Endodermal cell (in vitro differentiated cells): ENCODE measurements at regions not wholly inside any gene's neighbourhood (a gene's known extent, or its start where the extent isn't known, plus 50 kb on each side); places are given as distances from the start of the nearest gene placed in this dataset.

Source experiments
- DNase-seq: peaks from one replicate; pipeline ENCODE4 v3.0.0-alpha.2; 2017
- H3K27ac ChIP-seq: 2 replicates; pipeline ENCODE4 v1.5.1; 2013; ENCODE audit warnings: mild to moderate bottlenecking, low read depth, low read length, moderate library complexity
- H3K27me3 ChIP-seq: 2 replicates; pipeline ENCODE4 v1.6.1; 2013; ENCODE audit warnings: mild to moderate bottlenecking, low read length, moderate library complexity; ENCODE audit not compliant: insufficient read depth, control insufficient read depth, poor library complexity, severe bottlenecking
- H3K36me3 ChIP-seq: 2 replicates; pipeline ENCODE4 v1.7.0; 2013; ENCODE audit warnings: mild to moderate bottlenecking, low read length, moderate library complexity; ENCODE audit not compliant: control insufficient read depth, insufficient read depth
- H3K4me1 ChIP-seq: one replicate; pipeline ENCODE4 v1.7.0; 2013; ENCODE audit warnings: low read length; ENCODE audit not compliant: control insufficient read depth, insufficient read depth
- H3K4me3 ChIP-seq: 2 replicates; pipeline ENCODE4 v1.5.1; 2013; ENCODE audit warnings: mild to moderate bottlenecking, low read length, moderate library complexity
- H3K9ac ChIP-seq: 2 replicates; pipeline ENCODE4 v1.6.1; 2013; ENCODE audit warnings: mild to moderate bottlenecking, low read length, moderate library complexity; ENCODE audit not compliant: poor library complexity, severe bottlenecking; ENCODE audit errors: extremely low read depth
- H3K9me3 ChIP-seq: 2 replicates; pipeline ENCODE4 v1.6.1; 2013; ENCODE audit warnings: mild to moderate bottlenecking, low read length, moderate library complexity; ENCODE audit not compliant: control insufficient read depth
- H3K27ac Mint-ChIP-seq: 2 replicates; pipeline ENCODE4 v1.8.0; 2020; ENCODE audit warnings: mixed read lengths
- H3K27me3 Mint-ChIP-seq: 2 replicates; pipeline ENCODE4 v1.8.0; 2021; ENCODE audit warnings: mild to moderate bottlenecking, mixed read lengths; ENCODE audit not compliant: insufficient read depth
- H3K36me3 Mint-ChIP-seq: 2 replicates; pipeline ENCODE4 v1.8.0; 2020; ENCODE audit warnings: low read depth, mixed read lengths
- H3K4me1 Mint-ChIP-seq: 2 replicates; pipeline ENCODE4 v1.8.0; 2020; ENCODE audit warnings: mixed read lengths
- H3K4me3 Mint-ChIP-seq: 2 replicates; pipeline ENCODE4 v1.8.0; 2020; ENCODE audit warnings: mild to moderate bottlenecking, moderate library complexity, mixed read lengths
- H3K9me3 Mint-ChIP-seq: 2 replicates; pipeline ENCODE4 v1.8.0; 2020; ENCODE audit warnings: mild to moderate bottlenecking, mixed read lengths
- CTCF ChIP-seq: fragments of 200-600 bp; sonication (generic); conservative IDR thresholded peaks from 2 replicates; pipeline ENCODE4 v1.5.0; 2021; ENCODE audit warnings: antibody characterized with exemption, mild to moderate bottlenecking
- WGBS, 2 experiments: methylation state at CpG; one replicate each; pipeline versions ENCODE4 v1.1.5 to v1.1.7; 2013; ENCODE audit warnings: missing lambda C conversion rate in 2 of 2, mixed read lengths in 1 of 2; ENCODE audit not compliant: insufficient coverage in 1 of 2, insufficient read length in 1 of 2; 5-methylcytosine and 5-hydroxymethylcytosine counted together

- Histone ChIP-seq H3K36me3 (no peaks in the 10 kb centered on the region), H3K9ac (no peak overlapping the region), H3K4me1 (peaks cover 3% of the 10 kb centered on the region), H3K27ac (no peak overlapping the region), H3K4me3 (no peak overlapping the region), H3K9me3 (no peaks in the 10 kb centered on the region), H3K27me3 (peaks cover 16% of the 10 kb centered on the region)
- Mint-ChIP-seq H3K4me3 (no peak overlapping the region), H3K27me3 (peaks cover 29% of the 10 kb centered on the region), H3K4me1 (peaks cover 6% of the 10 kb centered on the region), H3K27ac (no peak overlapping the region), H3K36me3 (no peaks in the 10 kb centered on the region), H3K9me3 (no peaks in the 10 kb centered on the region)
- DNase-seq = no peak
- 94 to 97% methylated on average over 5 of the region's 5 CpGs for WGBS, 2 experiments
- TF ChIP-seq CTCF = no peak
Observed at GRCh38 chr2:106577255-106577651, 90.1 kb downstream of the CD8B2 start.

GRCh38 chr2:106579750-106580197 lies 92.6 kb downstream of the CD8B2 start:
- no peaks in the 10 kb centered on the region for H3K36me3 ChIP-seq
- H3K4me3 ChIP-seq = no peak overlapping the region
- Mint-ChIP-seq H3K9me3 (peaks cover 1% of the 10 kb centered on the region), H3K36me3 (no peaks in the 10 kb centered on the region), H3K4me3 (no peak overlapping the region), H3K27me3 (peaks cover 48% of the 10 kb centered on the region), H3K27ac (no peak overlapping the region), H3K4me1 (peaks cover 8% of the 10 kb centered on the region)
- H3K9ac ChIP-seq = no peak overlapping the region
- peaks cover 3% of the 10 kb centered on the region for H3K4me1 ChIP-seq
- H3K27ac ChIP-seq = no peak overlapping the region
- H3K9me3 ChIP-seq = no peaks in the 10 kb centered on the region
- 80 to 90% methylated on average over 4 to 9 of the region's 9 CpGs for WGBS, 2 experiments
- no peak for DNase-seq
- TF ChIP-seq CTCF = no peak
- H3K27me3 ChIP-seq = peaks cover 16% of the 10 kb centered on the region

DNA sequence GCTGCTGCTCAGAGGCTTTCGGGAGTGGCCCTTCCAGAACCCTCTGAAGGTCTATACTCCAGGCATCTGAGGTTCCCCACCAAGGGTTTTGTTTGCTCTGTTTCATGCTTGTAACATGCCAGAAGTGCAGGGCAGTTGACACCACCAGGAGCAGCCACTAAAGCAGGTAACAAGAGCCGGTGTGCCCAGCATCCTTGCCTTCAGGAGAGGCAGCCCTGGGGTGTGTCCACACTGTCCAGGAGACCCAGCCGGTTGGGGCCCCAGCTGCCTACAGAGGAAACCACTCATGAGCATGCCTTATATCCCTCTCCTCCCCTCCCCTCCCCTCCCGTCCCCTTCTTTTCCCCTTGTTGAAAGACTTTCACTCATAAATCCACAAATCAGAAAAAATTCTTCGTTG lies 93.1 kb downstream of the CD8B2 start:
- H3K27me3 ChIP-seq = peaks cover 16% of the 10 kb centered on the region
- WGBS, 2 experiments = 95% methylated on average over 3 to 5 of the region's 5 CpGs
- H3K27ac Mint-ChIP-seq = no peak overlapping the region

More for the DNA sequence above, 93.1 kb downstream of the CD8B2 start:
- Histone ChIP-seq H3K4me1 (peaks cover 3% of the 10 kb centered on the region), H3K4me3 (no peak overlapping the region), H3K9ac (no peak overlapping the region), H3K36me3 (no peaks in the 10 kb centered on the region), H3K27ac (no peak overlapping the region), H3K9me3 (no peaks in the 10 kb centered on the region)
- peaks cover 8% of the 10 kb centered on the region for H3K4me1 Mint-ChIP-seq
- peaks cover 6% of the 10 kb centered on the region for H3K9me3 Mint-ChIP-seq
- H3K4me3 Mint-ChIP-seq = no peak overlapping the region
- no peak for DNase-seq
- TF ChIP-seq CTCF = no peak
- H3K27me3 Mint-ChIP-seq = peaks cover 52% of the 10 kb centered on the region
- H3K36me3 Mint-ChIP-seq = no peaks in the 10 kb centered on the region
